ENCODE measurements at regions not wholly inside any gene's neighbourhood (a gene's known extent, or its start where the extent isn't known, plus 50 kb on each side); places are given as distances from the start of the nearest gene placed in this dataset.

GRCh38 chr9:86516564-86516963 lies 162.4 kb upstream of the TUT7 start:
- TF ChIP-seq CTCF (IDR thresholded peaks at IDR 0.05 in 8 of 11, conservative IDR thresholded peaks at IDR 0.05 in 3 of 11) (no peak), POLR2AphosphoS5 (IDR thresholded peaks at IDR 0.05) (no peak), POLR2A (IDR thresholded peaks at IDR 0.05) (no peak)

Data from spleen (tissue), 7 donors.